Liver (tissue), 3 donors: ENCODE measurements at regions not wholly inside any gene's neighbourhood (a gene's known extent, or its start where the extent isn't known, plus 50 kb on each side); places are given as distances from the start of the nearest gene placed in this dataset.

Source experiments
- ATF3 ChIP-seq: IDR thresholded peaks from 2 replicates; pipeline ENCODE4 v1.6.1; 2016; ENCODE audit warnings: antibody characterized with exemption
- CTCF ChIP-seq: fragments of 150-350 bp; IDR thresholded peaks from 2 replicates; pipeline ENCODE4 v1.5.1; 2017; ENCODE audit warnings: improper control_type of control experiment, low read depth, low read length; ENCODE audit not compliant: missing input control
- MAX ChIP-seq: IDR thresholded peaks from 2 replicates; pipeline ENCODE4 v1.6.1; 2016; ENCODE audit warnings: antibody characterized with exemption
- RAD21 ChIP-seq, 2 donors: IDR thresholded peaks; 2 replicates each; pipeline ENCODE4 v1.6.1; 2016; ENCODE audit warnings: antibody characterized with exemption in 2 of 2, mild to moderate bottlenecking in 2 of 2
- TF ChIP-seq, protein P1 (sequence below): IDR thresholded peaks from 2 replicates; pipeline ENCODE4 v1.6.1; 2016; ENCODE audit warnings: antibody characterized with exemption, mild to moderate bottlenecking
- donor health status: healthy.
- donor health status: healthy.

DNA sequence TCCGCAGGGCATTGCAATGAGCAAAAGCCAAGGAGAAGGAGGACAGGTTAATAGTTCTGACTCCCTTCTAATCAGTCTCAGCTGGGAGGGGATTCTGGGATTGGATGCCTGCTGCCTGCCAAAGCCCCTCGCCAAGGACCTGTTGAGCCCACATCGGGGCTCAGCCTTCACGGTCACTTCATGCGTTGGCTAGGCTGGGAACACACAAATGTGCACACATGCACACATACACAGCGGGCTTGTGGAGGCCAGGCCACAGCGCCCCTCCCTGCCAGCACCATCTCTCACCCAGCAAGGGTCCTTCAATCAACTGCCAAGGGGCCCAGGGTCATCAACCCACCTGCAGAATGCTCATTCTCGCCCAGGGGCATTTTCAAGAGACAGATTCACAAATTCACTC, 113.9 kb downstream of the C5orf15 start:
- TF ChIP-seq CTCF (no peak), RAD21 (IDR thresholded peaks at IDR 0.05) (no peak), MAX (no peak), ATF3 (no peak)
- TF ChIP-seq, protein P1, sequence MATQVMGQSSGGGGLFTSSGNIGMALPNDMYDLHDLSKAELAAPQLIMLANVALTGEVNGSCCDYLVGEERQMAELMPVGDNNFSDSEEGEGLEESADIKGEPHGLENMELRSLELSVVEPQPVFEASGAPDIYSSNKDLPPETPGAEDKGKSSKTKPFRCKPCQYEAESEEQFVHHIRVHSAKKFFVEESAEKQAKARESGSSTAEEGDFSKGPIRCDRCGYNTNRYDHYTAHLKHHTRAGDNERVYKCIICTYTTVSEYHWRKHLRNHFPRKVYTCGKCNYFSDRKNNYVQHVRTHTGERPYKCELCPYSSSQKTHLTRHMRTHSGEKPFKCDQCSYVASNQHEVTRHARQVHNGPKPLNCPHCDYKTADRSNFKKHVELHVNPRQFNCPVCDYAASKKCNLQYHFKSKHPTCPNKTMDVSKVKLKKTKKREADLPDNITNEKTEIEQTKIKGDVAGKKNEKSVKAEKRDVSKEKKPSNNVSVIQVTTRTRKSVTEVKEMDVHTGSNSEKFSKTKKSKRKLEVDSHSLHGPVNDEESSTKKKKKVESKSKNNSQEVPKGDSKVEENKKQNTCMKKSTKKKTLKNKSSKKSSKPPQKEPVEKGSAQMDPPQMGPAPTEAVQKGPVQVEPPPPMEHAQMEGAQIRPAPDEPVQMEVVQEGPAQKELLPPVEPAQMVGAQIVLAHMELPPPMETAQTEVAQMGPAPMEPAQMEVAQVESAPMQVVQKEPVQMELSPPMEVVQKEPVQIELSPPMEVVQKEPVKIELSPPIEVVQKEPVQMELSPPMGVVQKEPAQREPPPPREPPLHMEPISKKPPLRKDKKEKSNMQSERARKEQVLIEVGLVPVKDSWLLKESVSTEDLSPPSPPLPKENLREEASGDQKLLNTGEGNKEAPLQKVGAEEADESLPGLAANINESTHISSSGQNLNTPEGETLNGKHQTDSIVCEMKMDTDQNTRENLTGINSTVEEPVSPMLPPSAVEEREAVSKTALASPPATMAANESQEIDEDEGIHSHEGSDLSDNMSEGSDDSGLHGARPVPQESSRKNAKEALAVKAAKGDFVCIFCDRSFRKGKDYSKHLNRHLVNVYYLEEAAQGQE = no peak
